ENCODE measurements at regions not wholly inside any gene's neighbourhood (a gene's known extent, or its start where the extent isn't known, plus 50 kb on each side); places are given as distances from the start of the nearest gene placed in this dataset.
"Not testable (repeated sequence)": the region's sequence is repeated elsewhere in the genome, so short reads cannot be mapped to it uniquely, and the experiment has no call there.

DNA sequence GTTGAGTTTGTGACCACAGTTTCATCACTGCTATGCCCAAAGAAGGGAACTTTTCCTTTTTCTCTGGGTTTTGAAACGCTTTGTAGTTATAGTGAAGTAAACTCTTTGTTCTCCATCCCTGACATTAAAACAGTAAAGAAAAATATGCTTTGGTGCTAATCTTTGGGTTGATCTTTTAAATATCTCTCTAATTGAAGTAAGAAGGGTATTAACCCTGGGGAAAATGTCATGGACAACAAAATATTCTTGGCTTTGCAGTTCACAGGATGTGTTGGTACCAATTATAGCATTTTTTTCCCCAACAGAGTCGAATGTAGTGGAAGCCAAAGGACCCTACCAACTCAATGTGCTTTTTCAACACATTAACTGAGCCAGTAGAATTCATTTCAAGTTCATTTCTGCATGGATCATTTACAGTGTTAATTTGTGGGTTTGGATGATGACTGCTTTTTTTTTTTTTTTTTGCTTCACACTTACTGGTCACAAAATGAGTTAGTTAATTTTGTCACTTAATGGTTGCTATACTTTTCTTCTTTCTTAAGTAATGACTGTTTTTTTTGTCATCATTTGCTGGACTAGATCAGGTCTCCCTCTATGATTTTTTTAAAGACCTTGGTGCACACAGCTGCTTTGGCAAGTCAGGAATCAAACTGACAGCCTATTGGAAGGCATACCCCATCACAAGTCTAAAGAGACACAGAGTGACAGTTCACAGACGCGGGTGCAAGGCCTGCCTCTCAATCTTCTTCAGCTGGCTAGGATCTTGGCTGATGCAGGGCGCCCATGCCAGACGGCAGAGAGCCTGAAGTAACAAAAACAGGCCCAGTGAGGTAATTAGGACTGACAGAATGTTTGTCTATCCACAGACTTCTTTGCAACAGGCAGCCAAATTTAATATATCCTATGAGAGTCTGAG lies 98.8 kb upstream of the MMADHC start:
- no TSS peak for BruUV-seq (replicated peaks)
- no peak overlapping the region for H3K27ac ChIP-seq (ENCODE audit: low read length)
- H3K9me3 ChIP-seq (ENCODE audit: control insufficient read depth, insufficient read depth, low read depth, low read length) = no peaks in the 10 kb centered on the region
- in situ Hi-C loops (cut with HindIII; ENCODE audit: low pct_unique_long_range_greater_than_20kb, low sequenced_read_pairs) = no loop called here
- no peaks in the 10 kb centered on the region for H3K36me3 ChIP-seq (ENCODE audit: control insufficient read depth, insufficient read depth, low read length)
- TF ChIP-seq, protein P1, sequence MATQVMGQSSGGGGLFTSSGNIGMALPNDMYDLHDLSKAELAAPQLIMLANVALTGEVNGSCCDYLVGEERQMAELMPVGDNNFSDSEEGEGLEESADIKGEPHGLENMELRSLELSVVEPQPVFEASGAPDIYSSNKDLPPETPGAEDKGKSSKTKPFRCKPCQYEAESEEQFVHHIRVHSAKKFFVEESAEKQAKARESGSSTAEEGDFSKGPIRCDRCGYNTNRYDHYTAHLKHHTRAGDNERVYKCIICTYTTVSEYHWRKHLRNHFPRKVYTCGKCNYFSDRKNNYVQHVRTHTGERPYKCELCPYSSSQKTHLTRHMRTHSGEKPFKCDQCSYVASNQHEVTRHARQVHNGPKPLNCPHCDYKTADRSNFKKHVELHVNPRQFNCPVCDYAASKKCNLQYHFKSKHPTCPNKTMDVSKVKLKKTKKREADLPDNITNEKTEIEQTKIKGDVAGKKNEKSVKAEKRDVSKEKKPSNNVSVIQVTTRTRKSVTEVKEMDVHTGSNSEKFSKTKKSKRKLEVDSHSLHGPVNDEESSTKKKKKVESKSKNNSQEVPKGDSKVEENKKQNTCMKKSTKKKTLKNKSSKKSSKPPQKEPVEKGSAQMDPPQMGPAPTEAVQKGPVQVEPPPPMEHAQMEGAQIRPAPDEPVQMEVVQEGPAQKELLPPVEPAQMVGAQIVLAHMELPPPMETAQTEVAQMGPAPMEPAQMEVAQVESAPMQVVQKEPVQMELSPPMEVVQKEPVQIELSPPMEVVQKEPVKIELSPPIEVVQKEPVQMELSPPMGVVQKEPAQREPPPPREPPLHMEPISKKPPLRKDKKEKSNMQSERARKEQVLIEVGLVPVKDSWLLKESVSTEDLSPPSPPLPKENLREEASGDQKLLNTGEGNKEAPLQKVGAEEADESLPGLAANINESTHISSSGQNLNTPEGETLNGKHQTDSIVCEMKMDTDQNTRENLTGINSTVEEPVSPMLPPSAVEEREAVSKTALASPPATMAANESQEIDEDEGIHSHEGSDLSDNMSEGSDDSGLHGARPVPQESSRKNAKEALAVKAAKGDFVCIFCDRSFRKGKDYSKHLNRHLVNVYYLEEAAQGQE (IDR thresholded peaks at IDR 0.05; ENCODE audit: insufficient read depth in 1 of 2, low read depth in 2 of 2, low read length in 1 of 2) = no peak
- TF ChIP-seq, protein P2, sequence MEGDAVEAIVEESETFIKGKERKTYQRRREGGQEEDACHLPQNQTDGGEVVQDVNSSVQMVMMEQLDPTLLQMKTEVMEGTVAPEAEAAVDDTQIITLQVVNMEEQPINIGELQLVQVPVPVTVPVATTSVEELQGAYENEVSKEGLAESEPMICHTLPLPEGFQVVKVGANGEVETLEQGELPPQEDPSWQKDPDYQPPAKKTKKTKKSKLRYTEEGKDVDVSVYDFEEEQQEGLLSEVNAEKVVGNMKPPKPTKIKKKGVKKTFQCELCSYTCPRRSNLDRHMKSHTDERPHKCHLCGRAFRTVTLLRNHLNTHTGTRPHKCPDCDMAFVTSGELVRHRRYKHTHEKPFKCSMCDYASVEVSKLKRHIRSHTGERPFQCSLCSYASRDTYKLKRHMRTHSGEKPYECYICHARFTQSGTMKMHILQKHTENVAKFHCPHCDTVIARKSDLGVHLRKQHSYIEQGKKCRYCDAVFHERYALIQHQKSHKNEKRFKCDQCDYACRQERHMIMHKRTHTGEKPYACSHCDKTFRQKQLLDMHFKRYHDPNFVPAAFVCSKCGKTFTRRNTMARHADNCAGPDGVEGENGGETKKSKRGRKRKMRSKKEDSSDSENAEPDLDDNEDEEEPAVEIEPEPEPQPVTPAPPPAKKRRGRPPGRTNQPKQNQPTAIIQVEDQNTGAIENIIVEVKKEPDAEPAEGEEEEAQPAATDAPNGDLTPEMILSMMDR (IDR thresholded peaks at IDR 0.05) = no peak
- TF ChIP-seq POLR2AphosphoS5 (IDR thresholded peaks at IDR 0.05; ENCODE audit: low read depth, low read length) (no peak), TCF7L2 (IDR thresholded peaks at IDR 0.05; ENCODE audit: low read depth, low read length) (no peak), SIN3A (IDR thresholded peaks at IDR 0.05; ENCODE audit: borderline replicate concordance, insufficient read depth, low read depth, low read length) (no peak)
- intact Hi-C loops (cut with micrococcal nuclease; ENCODE audit: unreplicated experiment) = no loop called here
- no peak for DNase-seq (ENCODE audit: low read depth, low spot score)
- no peaks in the 10 kb centered on the region for H3K27me3 ChIP-seq (ENCODE audit: control insufficient read depth, insufficient read depth, low read length)
- no peak for ATAC-seq
- H3K4me3 ChIP-seq (ENCODE audit: low read depth in 2 of 2, low read length in 2 of 2) = no peak overlapping the region
- CTCF ChIA-PET = no interaction called here
- no peaks in the 10 kb centered on the region for H3K4me1 ChIP-seq (ENCODE audit: control insufficient read depth, insufficient read depth, low read length)
- POLR2A ChIA-PET = no interaction called here

DNA sequence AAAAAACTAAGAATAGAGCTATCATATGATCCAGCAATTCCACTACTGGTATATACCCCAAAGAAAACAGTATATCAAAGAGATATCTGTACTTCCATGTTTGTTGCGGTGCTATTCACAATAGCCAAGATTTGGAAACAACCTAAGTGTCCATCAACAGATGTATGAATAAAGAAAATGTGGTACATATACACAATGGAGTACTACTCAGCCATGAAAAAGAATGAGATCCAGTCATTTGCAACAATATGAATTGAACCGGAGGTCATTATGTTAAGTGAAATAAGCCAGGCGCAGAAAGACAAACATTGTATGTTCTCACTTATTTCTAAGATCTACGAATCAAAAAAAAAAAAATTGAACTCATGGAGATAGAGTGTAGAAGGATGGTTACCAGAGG lies 97.8 kb upstream of the MMADHC start:
- H3K9me3 ChIP-seq (ENCODE audit: control insufficient read depth, insufficient read depth, low read depth, low read length); in situ Hi-C loops (cut with HindIII; ENCODE audit: low pct_unique_long_range_greater_than_20kb, low sequenced_read_pairs); CTCF ChIA-PET; ATAC-seq; intact Hi-C loops (cut with micrococcal nuclease; ENCODE audit: unreplicated experiment); H3K4me1 ChIP-seq (ENCODE audit: control insufficient read depth, insufficient read depth, low read length); H3K27ac ChIP-seq (ENCODE audit: low read length); POLR2A ChIA-PET; H3K27me3 ChIP-seq (ENCODE audit: control insufficient read depth, insufficient read depth, low read length); H3K36me3 ChIP-seq (ENCODE audit: control insufficient read depth, insufficient read depth, low read length); H3K4me3 ChIP-seq (ENCODE audit: low read depth in 2 of 2, low read length in 2 of 2); BruUV-seq (replicated peaks); DNase-seq (ENCODE audit: low read depth, low spot score): not testable (repeated sequence)

DNA sequence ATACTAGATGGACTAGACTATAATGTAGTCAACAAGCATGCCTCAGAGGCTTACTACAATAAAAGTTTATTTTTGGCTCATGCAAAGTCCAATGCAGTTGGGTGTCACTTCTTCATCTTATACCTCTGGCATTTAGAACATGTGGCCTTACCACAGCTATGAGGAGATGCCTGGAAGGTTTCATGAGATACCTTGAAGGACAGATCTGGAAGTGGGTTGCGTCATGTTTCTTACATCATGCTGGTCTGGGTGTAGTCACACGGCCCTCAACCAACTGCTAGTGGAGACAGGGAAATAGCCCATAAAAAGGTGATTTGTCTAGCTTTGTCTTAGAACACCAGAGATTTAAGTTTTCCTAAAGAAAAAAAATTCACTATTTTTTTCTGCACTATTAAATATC lies 91.7 kb upstream of the MMADHC start:
- H3K4me3 ChIP-seq (ENCODE audit: low read depth in 2 of 2, low read length in 2 of 2) = no peak overlapping the region
- H3K4me1 ChIP-seq (ENCODE audit: control insufficient read depth, insufficient read depth, low read length) = no peaks in the 10 kb centered on the region
- BruUV-seq (replicated peaks) = no TSS peak
- H3K9me3 ChIP-seq (ENCODE audit: control insufficient read depth, insufficient read depth, low read depth, low read length) = no peaks in the 10 kb centered on the region
- H3K27ac ChIP-seq (ENCODE audit: low read length) = no peak overlapping the region
- in situ Hi-C loops (cut with HindIII; ENCODE audit: low pct_unique_long_range_greater_than_20kb, low sequenced_read_pairs) (no loop called here), intact Hi-C loops (cut with micrococcal nuclease; ENCODE audit: unreplicated experiment) (no loop called here)
- POLR2A ChIA-PET = no interaction called here
- H3K27me3 ChIP-seq (ENCODE audit: control insufficient read depth, insufficient read depth, low read length) = no peaks in the 10 kb centered on the region
- no peak for DNase-seq (ENCODE audit: low read depth, low spot score)
- no peaks in the 10 kb centered on the region for H3K36me3 ChIP-seq (ENCODE audit: control insufficient read depth, insufficient read depth, low read length)
- CTCF ChIA-PET = no interaction called here
- TF ChIP-seq, protein P2 (IDR thresholded peaks at IDR 0.05) = no peak
- TF ChIP-seq POLR2AphosphoS5 (IDR thresholded peaks at IDR 0.05; ENCODE audit: low read depth, low read length) (no peak), SIN3A (IDR thresholded peaks at IDR 0.05; ENCODE audit: borderline replicate concordance, insufficient read depth, low read depth, low read length) (no peak), TCF7L2 (IDR thresholded peaks at IDR 0.05; ENCODE audit: low read depth, low read length) (no peak)
- TF ChIP-seq, protein P1 (IDR thresholded peaks at IDR 0.05; ENCODE audit: insufficient read depth in 1 of 2, low read depth in 2 of 2, low read length in 1 of 2) = no peak
- no peak for ATAC-seq
